NT2/D1 (cell line): ENCODE measurements at regions not wholly inside any gene's neighbourhood (a gene's known extent, or its start where the extent isn't known, plus 50 kb on each side); places are given as distances from the start of the nearest gene placed in this dataset.

Experiments
- DNase-seq: peaks from one replicate; pipeline ENCODE4 v3.0.0-alpha.2; 2011; ENCODE audit warnings: low read depth, low spot score
- H3K27me3 ChIP-seq: 2 replicates; pipeline ENCODE4 v1.6.0; 2011; ENCODE audit warnings: mild to moderate bottlenecking; ENCODE audit not compliant: insufficient read length, insufficient read depth
- H3K36me3 ChIP-seq: 2 replicates; pipeline ENCODE4 v1.6.1; 2011; ENCODE audit warnings: mild to moderate bottlenecking, low read length, mixed read lengths; ENCODE audit not compliant: insufficient read depth, insufficient read length
- H3K4me1 ChIP-seq: 2 replicates; pipeline ENCODE4 v1.5.1; 2011; ENCODE audit not compliant: insufficient read depth, insufficient read length
- H3K4me3 ChIP-seq: 2 replicates; pipeline ENCODE4 v1.5.1; 2011; ENCODE audit warnings: low read depth; ENCODE audit not compliant: insufficient read length
- H3K9ac ChIP-seq: 2 replicates; pipeline ENCODE4 v1.6.0; 2011; ENCODE audit warnings: low read depth; ENCODE audit not compliant: insufficient read length
- H3K9me3 ChIP-seq: 2 replicates; pipeline ENCODE4 v1.5.1; 2011; ENCODE audit warnings: mild to moderate bottlenecking, low read length; ENCODE audit not compliant: insufficient read depth
- SUZ12 ChIP-seq: IDR thresholded peaks from 2 replicates; pipeline ENCODE4 v1.6.1; 2011; ENCODE audit not compliant: insufficient read length, insufficient read depth; ENCODE audit errors: extremely low read depth
- YY1 ChIP-seq: IDR thresholded peaks from 2 replicates; pipeline ENCODE4 v1.6.1; 2011; ENCODE audit not compliant: insufficient read length, insufficient read depth
- ZNF274 ChIP-seq: IDR thresholded peaks from 2 replicates; pipeline ENCODE4 v1.6.1; 2011; ENCODE audit warnings: mild to moderate bottlenecking, low read depth, low read length

- no peak overlapping the region for H3K9ac ChIP-seq
- no peaks in the 10 kb centered on the region for H3K4me1 ChIP-seq
- H3K4me3 ChIP-seq, result no peak overlapping the region
- no peaks in the 10 kb centered on the region for H3K27me3 ChIP-seq
- TF ChIP-seq ZNF274 (no peak), YY1 (no peak), SUZ12 (no peak)
- H3K36me3 ChIP-seq, result no peaks in the 10 kb centered on the region
- H3K9me3 ChIP-seq, result no peaks in the 10 kb centered on the region
- no peak for DNase-seq
These were observed 331.1 kb downstream of the PTPRC start for GRCh38 chr1:198969981-198970380.

GRCh38 chr1:198970916-198971315 is 332.1 kb downstream of the PTPRC start:
- Histone ChIP-seq H3K27me3 (no peaks in the 10 kb centered on the region), H3K9ac (no peak overlapping the region), H3K4me3 (no peak overlapping the region), H3K9me3 (no peaks in the 10 kb centered on the region), H3K36me3 (no peaks in the 10 kb centered on the region), H3K4me1 (no peaks in the 10 kb centered on the region)
- DNase-seq, result no peak
- no peak for TF ChIP-seq ZNF274

- Histone ChIP-seq H3K9me3 (no peaks in the 10 kb centered on the region), H3K4me3 (no peak overlapping the region), H3K4me1 (no peaks in the 10 kb centered on the region), H3K27me3 (no peaks in the 10 kb centered on the region), H3K9ac (no peak overlapping the region), H3K36me3 (no peaks in the 10 kb centered on the region)
- TF ChIP-seq SUZ12 (no peak), YY1 (no peak), ZNF274 (no peak)
- no peak for DNase-seq
These were observed 339.1 kb downstream of the PTPRC start for GRCh38 chr1:198977909-198978308.

GRCh38 chr1:198978523-198978922 is 339.7 kb downstream of the PTPRC start:
- H3K4me3 ChIP-seq, result no peak overlapping the region
- DNase-seq, result no peak
- H3K9ac ChIP-seq, result no peak overlapping the region
- no peaks in the 10 kb centered on the region for H3K9me3 ChIP-seq
- H3K4me1 ChIP-seq, result no peaks in the 10 kb centered on the region
- no peak for TF ChIP-seq YY1
- no peaks in the 10 kb centered on the region for H3K27me3 ChIP-seq
- no peaks in the 10 kb centered on the region for H3K36me3 ChIP-seq

- Histone ChIP-seq H3K4me3 (no peak overlapping the region), H3K36me3 (no peaks in the 10 kb centered on the region), H3K9me3 (0 out of 2 replicates have a peak, but pooled peaks cover 5% of the 10 kb centered on the region), H3K27me3 (no peaks in the 10 kb centered on the region), H3K4me1 (no peaks in the 10 kb centered on the region), H3K9ac (no peak overlapping the region)
- TF ChIP-seq ZNF274 (no peak), SUZ12 (no peak), YY1 (no peak)
- DNase-seq, result no peak
These were observed 347.2 kb downstream of the PTPRC start for GRCh38 chr1:198986036-198986435.

- Histone ChIP-seq H3K4me1 (no peaks in the 10 kb centered on the region), H3K9me3 (0 out of 2 replicates have a peak, but pooled peaks cover 5% of the 10 kb centered on the region), H3K36me3 (no peaks in the 10 kb centered on the region), H3K27me3 (no peaks in the 10 kb centered on the region), H3K9ac (no peak overlapping the region), H3K4me3 (no peak overlapping the region)
- DNase-seq, result no peak
- TF ChIP-seq YY1 (no peak), ZNF274 (no peak), SUZ12 (no peak)
These were observed 347.6 kb downstream of the PTPRC start for GRCh38 chr1:198986442-198986841.

- no peaks in the 10 kb centered on the region for H3K4me1 ChIP-seq
- no peak overlapping the region for H3K4me3 ChIP-seq
- H3K9ac ChIP-seq, result no peak overlapping the region
- H3K36me3 ChIP-seq, result no peaks in the 10 kb centered on the region
- TF ChIP-seq SUZ12 (no peak), YY1 (no peak), ZNF274 (no peak)
- no peaks in the 10 kb centered on the region for H3K9me3 ChIP-seq
- no peak for DNase-seq
- no peaks in the 10 kb centered on the region for H3K27me3 ChIP-seq
These were observed 363.8 kb downstream of the PTPRC start for GRCh38 chr1:199002661-199003060.

GRCh38 chr1:199007423-199007822 is 368.6 kb downstream of the PTPRC start:
- TF ChIP-seq SUZ12, result no peak

More at GRCh38 chr1:199007423-199007822, 368.6 kb downstream of the PTPRC start:
- Histone ChIP-seq H3K4me3 (no peak overlapping the region), H3K4me1 (no peaks in the 10 kb centered on the region), H3K27me3 (no peaks in the 10 kb centered on the region), H3K9ac (no peak overlapping the region), H3K9me3 (no peaks in the 10 kb centered on the region), H3K36me3 (no peaks in the 10 kb centered on the region)
- no peak for DNase-seq
